HPDE6-E6E7 (cell line): ENCODE measurements at regions not wholly inside any gene's neighbourhood (a gene's known extent, or its start where the extent isn't known, plus 50 kb on each side); places are given as distances from the start of the nearest gene placed in this dataset.
"Not testable (repeated sequence)": the region's sequence is repeated elsewhere in the genome, so short reads cannot be mapped to it uniquely, and the experiment has no call there.

Experiments used
- DNase-seq: peaks from one replicate; pipeline ENCODE4 v3.0.0; 2011; ENCODE audit warnings: missing footprints; ENCODE audit errors: extremely low spot score

- DNase-seq: no peak
Measured at GRCh38 chr1:219045246-219045645, 128.4 kb upstream of the LYPLAL1 start.

DNA sequence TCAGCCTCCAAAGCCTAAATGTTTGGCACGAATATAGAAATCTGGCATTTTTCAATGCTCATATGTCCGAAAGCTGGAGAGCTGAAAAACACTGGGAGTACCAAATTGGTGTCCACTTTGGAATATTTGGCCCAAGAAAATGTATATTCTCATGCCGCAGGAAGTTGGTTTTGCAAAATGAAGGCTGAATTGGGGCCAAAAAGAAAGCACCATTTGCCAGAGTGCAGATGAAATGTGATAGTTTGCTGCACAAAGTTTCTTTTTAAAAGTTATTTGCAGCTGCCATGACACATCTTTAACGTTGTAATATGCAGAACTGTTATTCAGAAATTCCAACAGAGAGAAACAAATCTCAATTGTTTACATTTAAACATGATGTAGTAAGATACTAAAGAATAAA is 124.2 kb upstream of the LYPLAL1 start:
- no peak for DNase-seq

- DNase-seq: no peak
Measured at GRCh38 chr1:219050086-219050821, 123.4 kb upstream of the LYPLAL1 start.

- DNase-seq: no peak
Measured at GRCh38 chr1:219050822-219051125, 122.9 kb upstream of the LYPLAL1 start.

DNA sequence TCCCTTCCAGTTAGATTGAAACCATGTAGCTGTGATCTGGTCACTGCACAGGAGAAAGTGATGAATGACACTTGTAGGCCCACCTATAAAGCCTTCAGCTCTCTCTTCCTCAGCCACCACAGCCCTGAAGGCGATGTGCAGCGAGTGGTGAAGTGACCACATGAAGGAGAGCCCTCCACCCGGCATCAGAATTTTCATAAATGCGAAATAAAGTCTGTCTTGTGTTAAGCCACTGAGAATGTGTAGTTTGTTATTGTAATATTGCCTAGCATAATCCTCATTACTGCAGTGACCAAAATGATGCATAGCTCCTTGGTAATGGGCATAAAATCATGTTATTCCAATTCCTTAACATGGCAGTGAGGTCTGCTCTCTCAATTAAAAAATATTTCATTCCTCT is 122.1 kb upstream of the LYPLAL1 start:
- no peak for DNase-seq

- DNase-seq: no peak
Measured at GRCh38 chr1:219058891-219059820, 114.5 kb upstream of the LYPLAL1 start.

DNA sequence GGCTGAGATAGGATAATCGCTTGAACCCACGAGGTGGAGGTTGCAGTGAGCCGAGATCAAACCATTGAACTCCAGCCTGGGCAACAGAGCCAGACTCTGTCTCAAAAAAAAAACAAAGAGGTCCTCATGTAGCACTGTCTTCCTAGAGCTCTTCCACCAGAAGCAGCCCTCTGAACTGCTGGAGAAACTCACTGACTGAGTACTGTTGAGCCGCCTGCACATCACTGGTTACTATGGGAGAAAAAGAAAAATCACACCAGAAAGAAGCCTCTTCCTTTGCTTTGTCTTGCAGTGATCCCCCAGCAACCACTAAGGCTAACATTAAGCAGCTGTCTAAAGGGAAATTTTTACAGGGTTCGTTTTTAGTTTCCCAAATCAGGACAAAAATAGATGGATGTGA is 112.9 kb upstream of the LYPLAL1 start:
- no peak for DNase-seq

DNA sequence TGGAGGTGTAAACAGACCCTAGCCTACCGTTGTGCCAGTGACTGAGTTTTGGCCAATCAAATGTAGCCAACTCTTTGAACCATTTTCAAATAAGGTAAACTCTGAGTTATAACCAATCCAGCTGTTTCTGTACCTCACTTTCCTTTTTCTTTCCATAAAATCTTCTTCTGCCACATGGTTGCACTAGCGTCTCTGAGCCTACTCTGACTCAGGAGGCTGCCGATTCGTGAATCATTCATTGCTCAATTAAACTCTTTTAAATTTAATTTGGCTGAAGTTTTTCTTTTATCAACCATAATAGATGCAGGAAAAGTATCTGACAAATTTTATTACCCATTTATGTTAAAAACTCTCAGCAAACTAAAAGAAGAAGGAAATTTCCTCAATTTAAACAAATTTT is 111.5 kb upstream of the LYPLAL1 start:
- DNase-seq: no peak

DNA sequence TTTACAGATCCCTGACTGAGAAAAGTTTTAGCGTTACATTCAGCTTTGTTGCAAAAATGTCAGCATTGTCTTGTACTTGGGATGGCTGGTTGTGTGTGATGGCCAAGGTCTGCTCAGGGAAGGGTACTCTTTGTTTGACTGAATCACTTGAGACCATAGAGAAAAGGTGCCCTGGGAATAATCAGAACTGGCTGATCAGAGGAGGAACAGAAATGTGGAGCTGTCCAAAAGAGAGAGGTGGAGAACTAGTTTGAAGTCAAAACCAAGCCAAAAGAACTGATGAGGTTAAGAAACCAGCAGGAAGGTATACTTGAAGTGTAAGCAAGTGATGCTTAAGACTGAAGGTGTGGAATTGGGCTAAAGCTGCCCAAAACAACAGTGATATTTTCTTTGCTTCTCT is 107.6 kb upstream of the LYPLAL1 start:
- DNase-seq: no peak

GRCh38 chr1:219066631-219067349 is 106.9 kb upstream of the LYPLAL1 start:
- DNase-seq: peak; percentile 32

DNA sequence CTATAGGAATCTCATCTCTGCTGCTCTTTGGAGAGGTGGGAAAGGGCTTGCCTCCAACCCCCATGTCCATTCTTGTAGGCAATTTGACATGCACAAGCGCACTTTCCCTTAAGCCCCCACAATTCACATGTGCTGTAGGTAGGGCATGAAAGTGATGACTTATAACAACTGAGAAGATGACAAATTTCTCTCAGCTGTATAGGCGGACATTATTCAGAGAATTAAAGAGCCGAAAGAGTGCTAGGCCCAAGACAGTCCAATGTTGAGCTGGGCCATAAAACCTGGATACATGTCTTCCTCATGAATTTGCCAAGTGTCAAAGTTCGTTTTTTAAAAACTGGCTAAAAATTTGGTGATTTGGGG is 106.3 kb upstream of the LYPLAL1 start:
- DNase-seq: no peak

DNA sequence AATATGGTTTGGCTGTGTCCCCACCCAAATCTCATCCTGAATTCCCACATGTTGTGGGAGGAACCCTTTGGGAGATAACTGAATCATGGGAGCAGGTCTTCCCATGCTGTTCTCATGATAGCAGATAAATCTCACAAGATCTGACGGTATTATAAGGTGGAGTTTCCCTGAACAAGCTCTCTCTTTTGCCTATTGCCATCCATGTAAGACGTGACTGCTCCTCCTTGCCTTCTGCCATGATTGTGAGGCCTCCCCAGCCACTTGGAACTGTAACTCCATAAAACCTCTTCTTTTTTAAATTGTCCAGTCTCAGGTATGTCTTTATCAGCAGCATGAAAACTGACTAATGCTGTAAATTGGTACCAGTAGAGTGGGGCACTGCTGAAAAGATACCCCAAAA is 103.3 kb upstream of the LYPLAL1 start:
- DNase-seq: not testable (repeated sequence)

DNA sequence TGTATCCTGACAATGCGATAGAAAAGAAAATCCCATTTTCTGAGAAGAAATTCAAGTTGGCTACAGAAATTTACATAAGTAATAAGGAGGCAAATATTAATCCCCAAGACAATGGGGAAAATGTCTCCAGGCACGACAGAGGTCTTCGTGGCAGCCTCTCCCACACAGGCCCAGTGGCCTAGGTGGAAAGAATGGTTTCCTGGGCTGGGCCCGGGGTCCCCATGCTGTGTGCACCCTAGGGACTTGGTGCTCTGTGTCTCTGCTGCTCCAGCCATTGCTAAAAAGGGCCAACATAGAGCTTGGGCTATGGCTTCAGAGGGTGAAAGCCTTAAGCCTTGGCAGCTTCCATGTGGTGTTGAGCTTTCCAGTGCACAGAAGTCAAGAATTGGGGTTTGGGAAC is 102.5 kb upstream of the LYPLAL1 start:
- DNase-seq: no peak

DNA sequence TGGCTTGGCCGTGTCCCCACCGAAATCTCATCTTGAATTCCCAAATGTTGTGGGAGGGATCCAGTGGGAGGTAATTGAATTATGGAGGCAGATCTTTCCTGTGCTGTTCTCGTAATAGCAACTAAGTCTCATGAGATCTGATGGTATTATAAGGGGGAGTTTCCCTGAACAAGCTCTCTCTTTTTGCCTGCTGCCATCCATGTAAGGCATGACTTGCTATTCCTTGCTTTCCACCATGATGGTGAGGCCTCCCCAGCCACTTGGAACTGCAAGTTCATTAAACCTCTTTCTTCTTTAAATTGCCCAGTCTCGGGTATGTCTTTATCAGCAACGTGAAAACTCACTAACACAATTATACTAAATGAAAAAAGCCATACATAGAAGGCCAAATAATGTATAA is 101.3 kb upstream of the LYPLAL1 start:
- no peak for DNase-seq

DNA sequence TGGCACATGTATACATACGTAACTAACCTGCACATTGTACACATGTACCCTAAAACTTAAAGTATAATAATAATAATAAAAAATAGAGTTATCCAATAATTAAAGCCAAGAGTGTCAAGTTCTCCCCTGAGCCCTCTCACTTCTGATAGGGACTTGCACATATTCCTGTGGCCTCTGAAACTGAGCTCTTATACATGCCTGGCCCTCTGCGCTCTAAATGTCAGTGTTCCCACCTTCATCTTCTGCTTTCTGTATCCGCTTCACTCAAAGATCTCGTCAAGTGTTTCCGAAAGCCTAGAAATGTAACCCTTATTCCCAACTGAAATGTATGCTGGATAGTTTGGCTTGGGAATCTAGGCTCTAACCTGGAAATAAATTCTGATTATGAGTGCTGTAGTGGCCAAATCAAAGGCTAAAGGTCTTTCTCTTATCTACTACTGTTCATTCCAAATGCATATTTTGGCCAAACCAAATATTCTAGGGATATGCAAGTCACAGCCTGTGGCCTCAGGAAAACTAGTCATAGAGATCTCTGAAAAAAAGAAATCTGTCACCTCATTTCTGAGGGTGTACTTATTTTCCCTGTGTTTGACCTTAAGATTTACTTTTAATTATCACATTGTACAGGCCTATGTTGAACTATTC is 99.5 kb upstream of the LYPLAL1 start:
- no peak for DNase-seq

DNA sequence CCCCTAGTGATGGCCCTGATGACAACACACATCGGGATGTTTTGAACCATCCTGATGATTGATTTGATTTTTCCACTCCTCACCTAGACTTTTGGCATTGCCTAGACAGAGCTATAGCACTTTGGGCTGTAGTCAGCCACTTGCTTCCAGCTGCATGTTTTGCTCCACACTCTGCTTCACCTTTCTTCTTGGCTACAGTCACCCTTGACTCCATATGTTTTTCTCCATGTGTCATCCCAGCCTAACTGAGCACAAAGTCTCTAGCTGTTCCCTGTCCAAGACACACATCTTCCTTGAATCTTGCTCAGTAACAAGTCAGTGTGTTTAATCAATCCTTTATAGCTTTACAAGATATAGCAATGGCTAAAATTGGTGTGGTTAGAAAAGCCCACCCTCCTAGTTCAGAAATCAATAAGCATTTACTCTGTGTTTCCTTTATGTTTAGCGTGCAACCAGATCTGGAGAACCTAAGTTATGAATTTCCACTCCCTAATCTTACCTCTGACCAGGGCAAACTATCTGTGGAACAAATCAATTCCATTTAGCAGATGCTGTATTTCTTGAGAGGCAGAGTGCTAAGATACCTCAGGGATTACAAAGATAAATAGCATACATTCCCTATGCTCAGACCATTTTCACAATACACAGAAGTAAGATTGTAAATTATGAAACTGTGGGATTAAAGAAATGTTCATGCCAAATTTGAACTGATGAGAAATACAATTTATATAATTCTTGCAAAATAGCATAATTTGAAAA is 98.4 kb upstream of the LYPLAL1 start:
- DNase-seq: no peak

DNA sequence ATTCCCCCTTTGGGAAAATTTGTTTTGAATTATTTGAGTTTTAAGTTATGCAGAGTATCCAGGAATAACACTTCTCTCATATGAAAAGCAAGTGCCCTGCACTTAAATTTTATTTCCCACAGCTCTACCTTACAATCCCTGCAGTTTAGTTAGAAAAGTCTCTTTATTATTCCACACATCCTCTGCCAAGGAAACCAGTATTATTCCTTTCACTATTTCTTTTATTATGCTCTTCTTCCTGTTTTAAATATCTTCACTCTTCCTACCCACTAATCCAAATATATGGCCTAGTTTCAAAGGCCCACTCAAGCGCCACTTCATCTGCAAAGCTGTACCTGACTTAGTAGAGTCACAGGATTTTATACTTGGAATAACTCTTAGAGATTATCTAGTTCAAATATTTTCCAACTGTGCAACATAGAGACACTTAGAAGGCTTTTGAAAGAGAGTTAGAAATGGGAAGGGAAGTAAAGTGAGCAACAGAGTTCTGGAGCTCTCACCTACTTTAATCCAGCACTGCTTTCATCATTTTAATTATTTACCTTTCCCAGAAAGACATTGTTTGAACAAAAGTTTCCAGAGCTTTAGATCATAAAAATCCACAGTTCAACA is 97.2 kb upstream of the LYPLAL1 start:
- no peak for DNase-seq

DNA sequence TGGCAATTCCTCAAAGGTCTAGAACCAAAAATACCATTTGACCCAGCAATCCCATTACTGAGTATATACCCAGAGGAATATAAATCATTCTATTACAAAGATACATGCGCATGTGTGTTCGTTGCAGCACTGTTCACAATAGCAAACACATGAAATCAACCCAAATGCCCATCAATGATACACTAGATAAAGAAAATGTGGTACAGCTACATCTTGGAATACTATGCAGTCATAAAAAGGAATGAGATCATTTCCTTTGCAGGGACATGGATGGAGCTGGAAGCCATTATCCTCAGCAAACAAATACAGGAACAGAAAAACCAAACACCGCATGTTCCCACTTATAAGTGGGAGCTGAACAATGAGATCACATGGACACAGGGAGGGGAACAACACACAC is 95.9 kb upstream of the LYPLAL1 start:
- DNase-seq: not testable (repeated sequence)

DNA sequence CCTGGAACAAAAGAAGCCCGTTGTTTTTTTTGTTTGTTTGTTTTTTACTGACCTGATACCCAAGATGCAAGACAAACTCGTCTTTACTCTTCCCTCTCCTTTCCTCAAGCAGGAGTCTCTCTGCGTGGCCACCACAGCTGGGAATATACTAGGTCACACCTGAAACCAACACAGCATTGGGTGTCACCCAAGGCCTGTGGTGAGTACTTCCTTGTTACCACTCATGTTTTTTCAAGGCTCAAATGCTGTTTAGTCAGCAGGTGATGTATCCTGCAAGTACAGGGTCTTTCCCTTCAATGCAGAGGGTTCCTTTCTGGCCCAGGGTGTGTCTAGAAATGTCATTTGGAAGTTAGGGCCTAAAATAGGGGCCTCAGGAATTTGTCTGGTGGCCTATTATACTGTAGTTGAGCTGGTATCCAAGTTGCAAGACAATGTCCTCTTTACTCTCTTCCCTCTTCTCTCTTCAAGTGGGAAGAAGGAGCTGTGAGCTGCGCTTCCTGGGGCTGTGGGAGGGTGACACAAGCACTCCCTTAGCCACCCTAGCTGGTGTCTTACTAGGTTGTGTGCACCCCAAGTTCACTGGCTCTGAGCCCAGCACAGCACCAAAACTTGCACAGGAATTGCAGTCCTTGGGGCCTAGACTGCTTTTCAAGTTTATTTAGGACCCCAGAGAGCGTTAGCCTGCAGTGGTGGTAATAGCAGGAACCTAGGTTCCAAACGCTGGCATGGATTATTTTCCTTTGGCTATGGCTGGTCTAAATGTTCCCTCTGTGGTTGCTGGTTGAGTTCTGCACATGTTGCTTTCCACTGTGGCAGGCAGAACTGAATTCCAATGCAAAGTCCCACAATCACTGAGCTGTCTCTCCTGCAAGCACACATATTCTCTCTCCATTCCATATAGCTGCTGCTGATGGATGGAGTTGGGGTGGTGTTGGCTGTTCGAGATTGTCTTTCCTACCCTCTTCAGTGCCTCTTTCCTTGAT is 91.4 kb upstream of the LYPLAL1 start:
- DNase-seq: no peak

DNA sequence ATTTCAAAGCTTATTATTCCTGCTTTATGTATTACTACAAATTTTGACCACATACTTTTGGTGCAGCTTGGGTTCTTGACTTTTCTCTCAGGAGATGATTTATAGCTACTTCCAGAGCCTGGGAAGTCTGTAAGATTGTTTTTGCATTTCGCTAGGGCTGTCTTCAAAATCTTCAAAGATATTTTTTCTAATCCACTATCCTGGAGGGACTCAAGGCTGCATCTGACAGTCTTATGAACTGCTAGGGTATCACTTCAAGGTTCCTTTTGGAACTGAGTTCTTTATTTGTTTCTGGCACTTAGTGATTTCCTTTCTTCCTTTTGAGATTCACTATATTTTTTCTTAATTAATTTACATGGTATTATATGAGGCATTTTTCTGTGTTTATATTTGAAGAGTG is 90.0 kb upstream of the LYPLAL1 start:
- DNase-seq: no peak
